ENCODE measurements at regions not wholly inside any gene's neighbourhood (a gene's known extent, or its start where the extent isn't known, plus 50 kb on each side); places are given as distances from the start of the nearest gene placed in this dataset.
"Not testable (repeated sequence)": the region's sequence is repeated elsewhere in the genome, so short reads cannot be mapped to it uniquely, and the experiment has no call there.

DNA sequence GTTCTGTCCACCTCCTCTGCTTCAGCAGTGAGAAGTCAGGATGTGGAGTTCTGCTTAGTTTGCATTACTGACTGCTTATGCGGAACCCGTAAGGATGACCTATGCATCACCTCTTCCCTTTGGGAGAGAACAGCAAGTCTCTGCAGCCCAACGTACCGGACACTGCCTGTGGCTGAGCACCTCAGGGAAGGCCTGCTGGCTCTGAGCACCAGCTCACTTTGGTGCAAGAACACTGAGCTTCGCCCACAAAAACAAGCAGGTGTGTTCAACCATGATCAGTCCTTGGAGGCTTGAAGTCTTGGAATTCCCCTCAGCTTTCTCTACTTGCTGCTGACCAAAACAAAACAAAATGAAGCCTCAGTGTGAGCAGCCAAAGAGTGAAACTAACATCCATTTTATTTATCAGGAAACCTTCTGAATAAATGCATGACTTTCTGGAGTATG lies 52.7 kb upstream of the NCK2 start:
- DNase-seq: no peak

DNA sequence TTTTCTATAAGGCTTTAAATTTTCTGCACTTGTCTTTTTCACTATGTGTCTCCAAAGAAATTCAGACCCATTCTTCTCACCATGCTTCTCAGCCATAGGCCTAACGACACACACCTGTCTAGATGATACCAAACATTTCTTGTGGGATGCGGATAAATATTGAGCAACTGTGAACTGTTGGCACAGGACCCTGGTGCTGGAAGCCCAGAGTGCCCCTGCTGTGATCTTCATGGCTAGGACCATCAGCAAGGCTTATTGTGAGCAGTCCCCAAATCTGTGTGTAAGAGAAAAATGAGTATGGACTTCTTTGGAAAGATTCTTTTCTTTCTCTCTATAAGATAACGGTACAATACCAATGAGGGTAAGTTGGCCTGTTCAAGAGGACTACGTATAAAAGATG lies 54.1 kb upstream of the NCK2 start:
- no peak for DNase-seq

DNA sequence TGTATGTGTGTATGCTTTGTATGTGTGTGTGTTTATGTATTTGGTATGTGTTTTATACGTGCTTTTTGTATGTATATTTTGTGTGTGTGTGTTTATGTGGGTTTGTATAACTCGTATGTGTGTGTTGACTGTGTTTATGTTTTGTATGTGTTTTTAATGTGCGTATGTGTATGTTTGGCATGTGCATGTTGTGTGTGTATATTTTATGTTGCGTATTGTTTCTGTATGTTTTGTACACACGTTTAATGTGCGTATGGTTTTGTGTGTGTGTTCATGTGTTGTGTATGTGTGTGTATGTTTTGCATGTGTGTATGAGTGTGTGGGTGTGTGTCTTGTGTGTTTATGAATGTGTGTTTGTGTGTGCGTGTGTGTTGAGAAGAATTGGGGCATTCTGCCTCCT lies 55.2 kb upstream of the NCK2 start:
- DNase-seq: no peak

DNA sequence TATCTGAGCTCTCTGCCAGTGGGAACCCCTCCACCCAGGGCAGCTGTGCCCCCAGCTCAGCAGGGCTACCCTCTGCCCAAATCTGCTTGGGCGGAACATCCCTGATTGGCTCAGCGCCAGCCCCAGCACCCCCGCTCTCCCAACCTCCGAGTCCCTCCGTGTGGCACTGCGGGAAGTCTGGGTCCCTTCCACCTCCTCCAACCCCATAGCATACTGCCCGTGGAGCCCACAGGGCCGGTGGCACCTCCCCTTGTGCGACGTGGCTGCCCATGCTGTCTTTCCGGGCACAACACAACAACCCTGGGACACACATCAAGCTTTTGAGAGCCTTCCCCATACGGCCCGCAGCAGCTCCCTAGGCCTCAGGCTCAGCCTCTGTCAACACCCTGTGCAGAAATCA lies 55.8 kb upstream of the NCK2 start:
- no peak for DNase-seq

DNA sequence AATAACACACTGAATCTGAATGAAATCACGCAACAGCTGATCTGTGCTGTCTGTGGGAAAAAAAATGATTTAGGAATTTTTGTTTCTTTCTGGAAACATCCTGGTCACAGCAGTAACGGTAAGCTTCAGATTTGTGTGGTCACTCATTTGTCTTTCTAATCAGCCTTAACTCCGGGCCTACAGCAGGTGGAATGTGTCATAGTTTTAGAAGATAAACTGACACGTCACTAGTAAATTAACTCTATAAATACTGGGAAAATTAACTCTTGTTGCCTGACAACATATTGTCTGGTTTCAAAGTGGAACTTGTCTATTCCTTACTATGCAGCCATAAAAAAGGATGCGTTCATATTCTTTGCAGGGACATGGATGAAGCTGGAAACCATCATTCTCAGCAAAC lies 58.1 kb upstream of the NCK2 start:
- no peak for DNase-seq

DNA sequence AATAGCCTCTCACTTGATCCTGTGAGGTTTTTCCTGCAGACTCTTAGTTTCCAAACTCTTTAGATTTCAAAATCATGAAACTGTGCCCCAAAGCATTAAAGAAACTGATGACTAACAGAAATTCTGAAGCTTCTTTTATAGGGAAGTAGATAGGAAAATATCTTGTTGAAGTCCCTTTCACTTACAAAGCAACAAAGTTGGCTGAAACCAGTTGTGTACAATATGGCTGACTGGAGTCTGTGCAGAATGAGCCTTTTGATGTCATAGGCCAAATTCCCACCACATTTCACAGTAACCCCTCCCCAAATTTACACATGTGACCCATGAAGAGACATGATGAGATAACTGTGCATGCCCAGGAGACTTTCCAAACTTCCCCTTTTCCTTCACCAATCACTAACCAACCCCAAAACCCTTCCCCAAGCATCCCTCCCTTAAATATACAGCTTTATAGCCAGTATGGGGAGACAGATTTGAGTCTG lies 61.7 kb upstream of the NCK2 start:
- DNase-seq: no peak

DNA sequence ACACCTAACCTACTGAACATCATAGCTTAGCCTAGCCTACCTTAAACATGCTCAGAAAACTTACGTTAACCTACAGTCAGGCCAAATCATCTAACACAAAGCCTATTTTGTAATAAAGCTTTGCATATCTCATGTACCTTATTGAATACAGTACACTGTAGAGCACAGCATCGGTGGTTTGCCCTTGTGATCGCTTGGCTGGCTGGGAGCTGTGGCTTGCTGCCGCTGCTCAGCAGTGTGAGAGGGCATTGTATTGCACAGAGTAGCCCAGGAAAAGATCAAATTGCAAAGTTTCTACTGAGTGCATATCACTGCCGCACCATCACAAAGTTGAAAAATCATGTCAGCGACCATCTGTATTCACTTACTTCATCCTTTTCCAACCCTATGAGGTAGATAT lies 62.3 kb upstream of the NCK2 start:
- no peak for DNase-seq

DNA sequence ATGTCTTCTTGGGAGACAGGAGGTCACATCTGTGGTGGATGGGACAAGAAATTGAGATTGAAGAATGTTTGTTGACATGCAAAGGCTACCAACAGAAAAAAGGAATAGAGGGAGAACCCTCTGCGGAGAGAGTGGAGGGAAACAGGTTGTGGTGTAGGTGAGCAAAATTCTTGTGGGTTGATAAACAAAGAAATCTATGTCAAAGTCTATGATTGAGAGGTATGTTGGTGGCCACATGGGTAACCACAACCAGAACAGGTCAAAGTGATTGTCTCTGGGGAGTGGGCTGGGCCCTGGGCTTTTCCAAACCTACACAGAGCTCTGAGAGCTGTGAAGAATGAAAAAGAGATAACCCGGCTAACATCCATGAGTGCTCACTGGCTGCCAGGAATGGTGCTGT lies 62.8 kb upstream of the NCK2 start:
- DNase-seq: no peak

DNA sequence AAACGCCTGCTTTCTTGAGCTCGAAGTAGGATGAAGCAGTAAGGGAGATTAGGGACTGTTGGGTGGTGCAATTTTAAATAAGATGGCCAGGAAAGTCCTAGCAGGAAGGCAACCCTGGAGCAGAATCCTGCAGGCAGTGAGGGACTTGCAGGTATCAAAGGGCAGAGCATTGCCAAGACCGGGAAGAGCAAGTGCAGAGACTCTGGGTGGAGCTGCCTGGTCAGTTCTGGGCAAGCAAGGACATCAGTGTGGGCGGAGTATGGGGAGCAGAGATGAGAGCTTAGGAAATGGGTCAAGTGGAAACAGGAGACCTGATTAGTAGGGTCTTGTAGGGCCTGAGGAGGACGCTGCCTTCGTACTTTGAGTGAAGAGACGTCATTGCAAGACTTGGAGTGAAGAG lies 64.4 kb upstream of the NCK2 start:
- no peak for DNase-seq

DNA sequence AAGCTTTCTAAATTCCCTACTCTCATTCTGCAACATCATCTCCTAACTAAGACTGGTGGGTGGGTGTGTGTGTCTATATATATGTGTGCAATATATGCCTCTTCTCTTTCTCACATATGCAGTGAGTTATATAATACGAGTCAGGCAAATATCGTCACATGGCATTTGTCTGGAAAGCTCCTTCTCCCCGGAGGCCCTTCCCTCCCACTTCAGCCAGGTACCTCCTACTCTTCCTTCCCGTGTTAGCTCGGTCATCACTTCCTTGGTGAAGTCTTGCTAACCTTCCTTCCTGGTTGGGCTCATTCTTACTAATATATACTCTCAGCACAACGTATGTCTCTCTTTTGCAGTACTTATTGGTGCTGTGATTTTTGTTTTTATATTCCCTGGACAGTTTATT lies 66.4 kb upstream of the NCK2 start:
- DNase-seq: no peak

DNA sequence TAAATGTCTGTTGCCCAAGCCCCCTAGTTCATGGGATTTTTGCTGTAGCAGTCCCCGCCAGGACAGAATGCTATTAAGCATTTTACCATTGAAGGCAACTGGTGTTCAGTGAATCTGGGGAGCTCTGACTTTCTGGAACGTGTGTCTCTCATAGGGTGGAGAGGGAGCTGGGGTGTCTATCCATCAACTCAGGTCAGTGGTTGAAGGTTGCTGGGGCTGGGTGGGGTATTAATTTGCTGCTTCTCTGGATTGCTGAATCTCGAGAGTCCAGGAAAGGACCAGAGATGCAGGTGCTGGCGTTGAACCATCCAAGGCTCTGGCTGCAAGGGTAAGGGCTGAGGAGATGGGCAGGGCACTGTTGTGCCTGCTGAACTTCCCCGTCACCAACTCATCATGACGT lies 66.8 kb upstream of the NCK2 start:
- DNase-seq: no peak

DNA sequence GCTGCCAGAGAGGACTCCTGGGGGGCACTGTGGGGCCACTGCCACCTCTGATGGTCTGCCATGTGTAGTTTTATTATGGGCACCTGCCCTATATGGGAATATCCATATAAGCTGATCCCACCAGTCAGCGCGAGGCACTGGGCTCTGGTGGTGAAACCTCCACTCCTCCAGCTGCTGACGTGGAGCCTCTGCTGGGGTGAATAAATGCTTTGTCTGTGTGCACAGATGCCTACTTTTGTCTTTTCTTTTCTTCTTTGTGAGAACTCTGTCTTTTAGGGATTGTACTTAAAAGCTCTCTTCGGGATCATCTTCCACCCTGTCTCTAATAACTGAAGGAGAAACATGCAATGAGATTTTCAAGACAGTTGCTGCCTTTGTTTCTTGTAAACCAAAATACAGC lies 68.9 kb upstream of the NCK2 start:
- no peak for DNase-seq

DNA sequence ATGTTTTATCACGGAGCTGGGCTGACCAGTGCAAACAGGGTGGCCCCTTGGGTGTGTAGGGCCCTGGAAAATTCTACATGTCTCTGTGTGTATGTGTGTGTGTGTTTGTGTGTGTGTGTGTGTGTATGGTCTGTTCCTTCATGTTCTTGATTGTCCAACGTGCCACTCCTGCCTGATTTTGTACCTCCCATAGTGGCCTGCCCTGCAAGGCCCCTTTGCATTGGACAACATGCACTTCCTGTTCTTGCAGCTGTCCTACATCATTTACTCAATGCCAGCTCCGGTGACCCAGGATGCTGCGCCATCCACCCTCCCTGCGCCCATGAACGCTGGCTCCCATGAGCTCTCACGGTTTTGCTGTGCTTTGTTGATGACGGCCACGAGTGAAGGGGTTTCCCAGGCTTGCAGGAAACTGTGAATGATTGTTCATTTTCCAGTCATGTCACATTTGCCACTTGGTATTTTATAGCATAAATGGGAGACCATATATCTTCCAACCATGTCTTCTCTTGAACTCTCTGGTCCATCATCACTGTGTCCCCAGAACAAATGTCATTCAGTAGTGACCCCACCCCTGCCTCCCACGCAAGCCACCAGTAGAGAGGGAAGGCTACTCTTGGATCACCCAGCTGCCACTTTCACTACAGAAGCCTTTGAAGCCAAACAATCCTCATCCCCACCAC lies 69.7 kb upstream of the NCK2 start:
- no peak for DNase-seq

DNA sequence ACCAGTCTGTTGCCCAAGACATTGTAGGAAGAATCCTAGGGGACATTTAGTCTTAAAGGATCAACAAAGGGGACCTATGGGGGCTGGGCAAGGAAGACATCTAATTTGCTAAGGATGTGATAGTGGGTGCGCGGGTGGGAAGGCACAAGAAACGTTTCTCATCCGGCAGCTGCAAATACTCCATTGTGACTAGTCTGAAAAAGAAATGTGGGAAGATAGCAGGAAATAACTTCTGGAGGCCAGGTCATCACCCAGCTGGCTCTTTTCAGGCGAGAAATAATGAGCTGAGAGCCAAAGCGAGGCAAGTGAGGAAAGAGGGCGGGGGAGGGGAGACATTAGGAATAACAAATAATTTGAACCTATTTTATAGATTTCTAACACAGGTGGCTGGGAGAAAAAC lies 70.3 kb upstream of the NCK2 start:
- no peak for DNase-seq

DNA sequence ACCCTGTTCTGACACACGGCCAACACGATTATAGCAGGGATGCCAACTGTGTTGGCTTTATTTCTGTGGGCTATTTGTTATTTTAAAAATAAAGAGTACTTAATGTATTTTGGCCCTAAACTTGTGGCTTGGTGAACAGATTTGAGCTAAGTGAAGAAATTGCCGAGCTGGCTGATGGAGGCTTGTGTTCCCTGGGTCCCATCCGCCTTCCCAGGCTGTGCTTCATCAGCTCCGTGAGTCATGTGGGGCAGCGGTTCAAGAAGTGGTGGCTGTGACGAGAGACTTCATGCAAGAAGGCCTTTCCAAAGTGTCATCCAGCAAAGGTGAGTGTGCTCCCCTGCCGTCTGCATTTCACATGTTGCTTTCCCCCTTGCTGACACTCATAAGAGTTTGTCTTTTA lies 73.6 kb upstream of the NCK2 start:
- DNase-seq: no peak

DNA sequence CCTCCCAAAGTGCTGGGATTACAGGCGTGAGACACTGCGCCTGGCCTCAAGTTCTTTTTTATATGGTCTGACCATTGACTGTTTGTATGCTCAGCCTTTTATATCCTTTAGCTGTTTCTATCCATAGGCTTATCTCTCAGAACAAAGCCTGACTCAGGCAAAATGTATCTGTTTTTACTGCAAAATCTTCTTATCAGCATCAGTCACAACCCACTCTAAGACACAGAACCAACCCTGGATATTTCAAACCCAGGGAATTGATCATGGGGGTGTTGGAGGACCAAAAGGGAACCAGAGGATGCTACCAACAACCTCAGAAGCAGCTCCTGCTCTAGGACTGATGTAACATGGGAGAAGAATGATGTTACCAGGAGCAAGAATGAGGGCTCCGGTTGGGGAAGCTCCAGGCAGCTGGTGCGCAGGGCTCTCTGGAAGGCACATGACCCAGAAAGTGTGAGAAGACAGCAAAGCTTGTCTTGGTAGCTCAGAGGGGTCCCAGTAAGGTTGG lies 75.3 kb upstream of the NCK2 start:
- no peak for DNase-seq

DNA sequence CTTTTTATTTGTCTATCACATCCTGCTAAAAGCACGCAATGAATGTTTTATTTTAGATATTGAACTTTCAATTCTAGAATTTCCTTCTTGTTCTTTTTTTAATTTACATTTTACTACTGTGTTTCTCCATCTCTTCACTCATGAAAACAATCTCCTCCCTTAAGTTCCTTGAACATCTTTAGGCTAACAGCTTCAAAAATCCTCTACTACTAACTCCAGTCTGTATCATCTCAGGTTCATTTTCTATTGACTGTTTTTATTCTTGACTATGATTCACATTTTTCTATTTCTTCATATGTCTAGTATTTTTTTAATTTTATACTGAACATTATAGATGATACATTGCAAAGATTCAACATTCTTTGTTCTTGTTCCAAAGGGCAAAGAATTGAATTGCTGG lies 79.2 kb upstream of the NCK2 start:
- DNase-seq: no peak

DNA sequence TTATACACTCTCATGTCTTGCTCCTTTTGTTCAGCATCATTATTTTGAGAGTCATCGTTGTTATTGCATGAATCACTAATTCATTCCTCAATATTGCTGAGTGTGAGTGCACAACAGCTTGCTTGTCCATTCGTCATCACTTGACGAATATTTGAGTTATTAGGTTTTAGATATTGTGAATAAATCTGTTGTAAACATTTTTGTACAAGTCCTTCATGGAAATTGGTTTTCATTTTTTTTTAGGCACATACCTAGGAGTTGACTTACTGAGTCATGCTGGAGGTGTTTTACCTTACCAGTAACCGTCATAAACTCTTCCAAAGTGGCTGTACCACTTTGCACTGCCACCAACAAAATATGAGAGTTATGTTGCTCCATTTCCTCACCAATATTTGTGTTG lies 84.2 kb upstream of the NCK2 start:
- no peak for DNase-seq

DNA sequence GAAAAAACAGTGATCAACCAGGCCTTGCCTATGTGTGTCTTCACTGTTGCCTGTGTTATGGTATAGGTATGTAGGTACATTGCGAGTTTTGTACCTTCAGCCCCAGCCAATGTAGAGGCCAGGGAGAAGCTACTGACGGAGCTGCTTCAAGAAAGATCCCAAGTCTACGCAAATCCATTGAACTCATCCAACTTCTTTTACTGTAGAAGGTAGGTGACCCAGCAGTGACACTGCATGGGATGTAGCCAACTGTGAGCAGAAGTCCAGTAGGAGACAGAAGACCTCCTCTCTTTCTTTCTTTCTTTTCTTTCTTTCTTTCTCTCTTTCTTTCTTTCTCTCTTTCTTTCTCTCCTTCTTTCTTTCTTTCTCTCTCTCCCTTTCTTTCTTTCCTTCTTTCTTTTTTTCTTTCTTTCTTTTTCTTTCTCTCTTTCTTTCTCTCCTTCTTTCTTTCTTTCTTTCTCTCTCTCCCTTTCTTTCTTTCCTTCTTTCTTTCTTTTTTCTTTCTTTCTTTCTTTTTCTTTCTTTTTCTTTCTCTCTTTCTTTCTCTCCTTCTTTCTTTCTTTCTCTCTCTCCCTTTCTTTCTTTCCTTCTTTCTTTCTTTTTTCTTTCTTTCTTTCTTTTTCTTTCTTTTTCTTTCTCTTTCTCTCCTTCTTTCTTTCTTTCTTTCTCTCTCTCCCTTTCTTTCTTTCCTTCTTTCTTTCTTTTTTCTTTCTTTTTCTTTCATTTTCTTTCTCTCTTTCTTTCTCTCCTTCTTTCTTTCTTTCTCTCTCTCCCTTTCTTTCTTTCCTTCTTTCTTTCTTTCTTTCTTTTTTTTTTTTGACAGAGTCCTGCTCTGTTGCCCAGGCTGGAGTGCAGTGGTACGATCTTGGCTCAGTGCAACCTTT lies 88.7 kb upstream of the NCK2 start:
- DNase-seq: not testable (repeated sequence)

DNA sequence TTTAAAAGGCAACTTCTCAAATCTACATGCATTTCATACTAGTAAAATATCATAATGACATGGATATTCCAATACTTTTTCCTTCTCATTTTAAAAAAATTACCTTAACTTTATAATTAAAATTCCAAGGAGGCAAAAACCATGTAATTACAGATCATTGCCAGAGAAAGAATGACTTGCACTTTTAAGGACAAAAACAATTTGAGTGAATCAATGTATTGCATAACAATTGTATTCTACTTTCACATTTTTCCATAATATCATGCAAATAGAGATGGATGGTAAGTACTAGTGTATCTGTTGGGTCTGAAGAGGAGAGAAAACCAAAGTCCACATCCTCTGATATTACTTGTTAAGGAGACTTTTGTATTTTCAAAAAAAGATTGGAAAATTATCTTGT lies 89.5 kb upstream of the NCK2 start:
- no peak for DNase-seq

DNA sequence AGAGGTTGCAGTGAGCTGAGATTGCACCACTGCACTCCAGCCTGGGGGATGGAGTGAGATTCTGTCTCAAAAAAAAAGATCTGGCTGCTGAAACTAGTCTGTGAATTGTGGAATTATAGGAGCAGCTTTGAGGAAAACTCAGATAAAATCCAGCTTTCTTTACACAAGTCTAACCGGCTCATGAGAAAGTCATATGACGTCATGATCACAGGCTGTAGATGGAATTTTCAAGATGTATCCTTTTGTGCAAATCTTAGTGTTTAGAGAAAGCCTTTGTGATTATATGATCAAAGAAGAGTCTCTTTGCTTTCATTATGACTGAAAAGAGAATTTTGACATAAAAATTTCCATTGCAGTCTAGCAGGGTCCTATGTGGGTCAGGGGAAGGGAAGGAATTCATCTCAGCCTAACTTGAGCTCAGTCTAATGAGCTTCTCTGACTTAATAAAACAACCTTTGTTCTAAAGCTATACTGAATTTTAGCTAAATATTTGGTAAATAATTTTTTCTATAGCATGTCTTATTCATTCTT lies 90.2 kb upstream of the NCK2 start:
- no peak for DNase-seq

DNA sequence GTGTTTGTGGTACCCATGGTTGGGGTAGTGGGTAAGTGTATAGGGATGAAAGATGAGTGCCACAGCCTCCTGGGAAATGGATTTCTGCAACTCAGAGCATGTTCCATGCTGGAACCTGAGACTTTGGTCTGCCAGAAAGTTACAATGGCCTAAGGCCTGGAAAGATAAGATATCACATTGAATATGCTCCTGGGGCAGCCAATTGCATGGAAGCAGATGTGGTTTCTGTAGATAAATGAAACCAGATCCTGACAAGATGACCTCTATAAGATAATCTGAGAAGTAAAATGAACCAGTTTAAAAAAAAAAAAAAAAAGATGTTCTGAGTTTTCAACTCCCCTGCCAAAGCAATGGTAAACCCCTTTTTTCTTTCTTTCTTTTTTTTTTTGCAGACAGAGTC lies 91.4 kb upstream of the NCK2 start:
- no peak for DNase-seq

DNA sequence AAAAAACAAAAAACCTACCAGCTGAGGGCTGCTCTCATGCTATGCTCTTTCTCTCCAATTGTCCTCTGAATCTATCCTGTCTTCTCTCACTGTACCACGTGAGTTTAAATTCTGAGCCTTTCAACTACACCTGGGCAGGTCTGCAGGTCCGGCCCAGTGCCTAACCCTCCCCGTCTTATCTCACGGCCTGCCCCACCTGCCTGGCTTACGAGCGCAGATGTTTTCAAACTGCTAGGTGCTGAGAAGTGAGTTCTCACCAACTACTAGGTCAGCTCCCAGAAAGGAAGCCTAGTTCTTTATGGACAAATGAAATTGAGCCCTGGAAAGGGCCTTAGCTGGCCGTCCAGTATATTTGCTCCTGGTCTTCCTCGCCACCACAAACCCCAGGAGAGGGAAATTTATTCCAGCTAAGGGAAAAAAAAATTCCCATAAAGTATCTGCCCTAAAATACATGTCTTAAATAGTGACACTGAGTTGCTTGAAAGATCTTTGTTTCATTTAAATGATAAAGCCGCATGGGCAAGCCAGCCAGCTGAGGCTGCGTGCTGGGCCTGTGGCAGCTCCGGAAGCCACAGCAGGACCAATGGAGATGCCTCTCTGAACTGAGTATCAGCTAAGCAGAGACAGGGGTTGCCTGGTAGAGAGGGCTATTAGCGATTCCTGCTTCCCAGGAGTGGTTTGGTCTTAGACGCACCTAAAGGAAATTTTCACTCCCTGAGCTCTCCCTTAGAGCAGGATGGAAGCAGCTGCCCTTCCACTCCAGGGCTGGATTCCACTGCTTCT lies 92.5 kb upstream of the NCK2 start:
- DNase-seq: no peak

All from left hindlimb (tissue), 1 donor.